CD1c-positive myeloid dendritic cell (primary cell): ENCODE measurements at regions not wholly inside any gene's neighbourhood (a gene's known extent, or its start where the extent isn't known, plus 50 kb on each side); places are given as distances from the start of the nearest gene placed in this dataset.
A peak's percentile ranks its signal among the peaks of the same experiment; 100 is the strongest.

Experiments used
- DNase-seq: peaks from one replicate; pipeline ENCODE4 v3.0.0-alpha.2; 2016; ENCODE audit errors: extremely low spot score

- no peak for DNase-seq
These were observed 99.0 kb upstream of the ID2 start for GRCh38 chr2:8582651-8583399.

DNA sequence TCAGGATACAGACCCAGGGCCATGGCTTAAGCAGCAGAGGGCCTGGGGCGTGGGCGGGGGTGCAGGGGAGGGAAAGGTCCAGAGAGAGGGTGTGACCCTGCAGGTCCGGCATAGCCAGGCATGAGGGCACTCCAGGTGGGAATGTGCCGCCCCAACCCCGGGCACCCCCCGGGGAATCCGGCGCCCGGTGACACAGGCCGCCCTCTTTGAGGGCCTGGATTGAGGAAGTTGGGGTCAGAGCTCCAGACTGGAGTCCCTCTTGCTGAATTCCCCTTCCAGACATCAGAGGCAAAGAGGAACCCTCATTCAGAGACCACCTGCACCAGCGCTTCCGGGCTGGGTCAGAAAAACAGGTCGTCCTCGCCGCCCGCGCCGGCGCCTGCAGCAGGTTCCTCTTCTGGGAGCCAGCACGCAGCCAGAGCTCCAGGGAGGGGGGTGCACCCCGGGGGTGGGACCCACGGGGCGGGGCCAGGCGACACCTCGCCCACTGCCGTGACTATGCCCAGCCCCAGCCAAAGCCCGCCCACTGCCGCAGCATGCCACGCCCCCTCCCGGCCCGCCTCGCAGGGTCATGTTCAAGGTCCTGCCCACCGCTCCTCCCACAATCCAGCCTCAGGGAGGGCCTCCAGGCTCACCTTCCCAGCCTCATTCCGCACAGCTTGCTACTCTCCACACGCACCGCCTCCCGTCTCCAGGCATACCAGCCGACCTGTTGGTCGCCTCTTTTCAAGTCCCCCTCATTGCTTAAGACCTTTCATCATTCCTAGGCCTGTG is 98.3 kb upstream of the ID2 start:
- peak; percentile 97 for DNase-seq

- DNase-seq: no peak
These were observed 97.4 kb upstream of the ID2 start for GRCh38 chr2:8584174-8585066.

DNA sequence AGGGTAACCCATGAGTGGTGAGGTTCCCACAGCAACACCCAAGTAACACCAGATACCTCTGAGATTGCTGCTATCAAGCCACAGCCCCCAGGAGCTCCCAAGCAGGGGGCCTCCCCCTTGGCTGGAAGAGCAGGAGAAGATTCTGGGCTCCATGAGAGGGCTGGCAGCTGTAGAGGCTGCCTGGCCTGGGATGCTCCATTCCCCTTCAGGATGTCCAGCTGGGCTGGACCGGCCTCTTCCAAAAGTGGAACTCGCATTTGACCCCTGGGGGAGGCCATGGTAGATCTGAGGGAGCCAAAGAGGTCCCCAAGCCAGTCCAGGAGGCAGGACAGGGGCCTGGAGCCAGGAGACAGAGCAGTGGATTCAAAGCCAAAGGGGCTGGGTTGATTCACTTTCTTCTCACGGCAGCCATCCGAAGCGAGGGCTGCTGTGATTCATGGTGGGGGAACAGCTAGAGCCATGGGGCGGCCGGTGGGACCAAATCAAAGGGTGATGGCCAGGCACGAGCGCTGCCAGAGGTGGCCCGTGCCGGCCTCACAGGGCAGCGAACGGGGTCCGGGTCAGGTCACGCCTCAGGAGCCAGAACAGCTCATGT is 95.3 kb upstream of the ID2 start:
- DNase-seq: no peak

GRCh38 chr2:8587251-8587791 is 94.5 kb upstream of the ID2 start:
- DNase-seq: no peak

GRCh38 chr2:8587920-8588830 is 93.7 kb upstream of the ID2 start:
- no peak for DNase-seq

DNA sequence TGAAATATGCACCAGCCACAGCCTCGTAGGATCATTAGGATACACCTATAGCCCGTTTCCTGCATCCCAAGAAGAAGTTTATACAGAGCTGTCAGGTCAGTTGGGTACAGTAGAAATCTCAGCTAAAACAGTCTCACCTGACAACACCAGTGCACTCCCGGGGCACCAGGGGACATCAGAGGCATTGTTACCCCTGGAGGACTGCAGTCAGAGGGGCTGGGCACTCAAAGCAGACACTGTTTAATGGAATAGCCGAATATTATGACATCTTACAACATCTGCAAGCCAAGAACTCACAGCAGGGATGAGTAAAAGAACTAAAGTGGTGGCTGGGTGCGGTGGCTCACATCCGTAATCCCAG is 93.0 kb upstream of the ID2 start:
- DNase-seq: no peak

- no peak for DNase-seq
These were observed 92.1 kb upstream of the ID2 start for GRCh38 chr2:8589721-8590120.

GRCh38 chr2:8590938-8591337 is 90.9 kb upstream of the ID2 start:
- DNase-seq: no peak

DNA sequence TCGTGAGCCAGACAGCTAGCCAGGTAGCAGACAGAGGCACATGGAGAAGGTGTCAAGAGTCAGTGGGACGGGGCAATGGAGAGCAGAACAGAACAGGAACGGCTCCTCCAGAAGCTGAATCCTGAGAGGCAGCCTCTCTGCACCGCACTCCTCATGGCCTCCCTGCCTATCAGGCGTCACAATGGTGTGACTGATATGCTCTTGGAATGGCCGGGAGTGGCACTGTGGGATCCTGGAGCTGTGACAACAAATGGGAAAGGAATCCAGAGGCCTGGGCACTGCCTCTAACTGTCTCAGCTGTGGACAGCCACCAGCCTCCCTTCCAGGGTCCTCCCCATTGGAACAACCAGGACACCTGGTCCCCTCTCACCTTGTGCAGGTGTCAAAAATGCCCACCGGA is 89.1 kb upstream of the ID2 start:
- no peak for DNase-seq

DNA sequence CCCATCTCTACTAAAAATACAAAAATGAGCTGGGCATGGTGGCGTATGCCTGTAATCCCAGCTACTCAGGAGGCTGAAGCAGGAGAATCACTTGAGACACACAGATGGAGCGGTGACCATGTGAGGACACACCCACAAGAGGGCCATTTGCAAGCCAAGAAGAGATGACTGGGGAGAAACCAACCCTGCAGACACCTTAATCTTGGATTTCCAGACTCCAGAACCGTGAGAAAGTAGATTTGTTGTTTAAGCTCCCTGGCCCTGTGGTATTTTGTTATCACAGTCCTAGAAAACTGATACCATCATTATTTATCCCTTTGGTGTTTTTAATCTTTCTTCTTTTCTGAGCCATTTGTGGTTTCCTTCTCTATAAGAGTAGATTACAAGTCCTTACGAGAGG is 88.6 kb upstream of the ID2 start:
- DNase-seq: no peak

- no peak for DNase-seq
These were observed 87.0 kb upstream of the ID2 start for GRCh38 chr2:8594731-8595427.

DNA sequence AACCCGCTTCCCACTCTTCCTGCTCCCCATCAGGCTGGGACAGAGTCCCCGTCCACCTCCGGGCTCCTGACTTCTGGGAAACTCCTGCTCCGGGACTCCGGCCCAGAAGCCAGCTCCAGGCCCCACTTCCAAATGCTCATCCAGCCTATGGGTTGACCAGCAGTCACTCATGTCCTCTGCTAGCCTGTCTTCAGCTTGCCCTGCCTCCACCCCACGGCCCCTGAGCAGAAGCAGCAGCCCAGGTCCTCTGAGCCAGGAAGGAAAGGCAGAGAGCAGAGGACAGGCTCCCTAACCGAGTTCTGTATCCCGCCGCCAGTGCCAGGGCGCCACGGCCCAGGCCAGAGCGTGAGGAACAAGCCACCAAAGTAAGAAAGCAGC is 86.4 kb upstream of the ID2 start:
- no peak for DNase-seq

DNA sequence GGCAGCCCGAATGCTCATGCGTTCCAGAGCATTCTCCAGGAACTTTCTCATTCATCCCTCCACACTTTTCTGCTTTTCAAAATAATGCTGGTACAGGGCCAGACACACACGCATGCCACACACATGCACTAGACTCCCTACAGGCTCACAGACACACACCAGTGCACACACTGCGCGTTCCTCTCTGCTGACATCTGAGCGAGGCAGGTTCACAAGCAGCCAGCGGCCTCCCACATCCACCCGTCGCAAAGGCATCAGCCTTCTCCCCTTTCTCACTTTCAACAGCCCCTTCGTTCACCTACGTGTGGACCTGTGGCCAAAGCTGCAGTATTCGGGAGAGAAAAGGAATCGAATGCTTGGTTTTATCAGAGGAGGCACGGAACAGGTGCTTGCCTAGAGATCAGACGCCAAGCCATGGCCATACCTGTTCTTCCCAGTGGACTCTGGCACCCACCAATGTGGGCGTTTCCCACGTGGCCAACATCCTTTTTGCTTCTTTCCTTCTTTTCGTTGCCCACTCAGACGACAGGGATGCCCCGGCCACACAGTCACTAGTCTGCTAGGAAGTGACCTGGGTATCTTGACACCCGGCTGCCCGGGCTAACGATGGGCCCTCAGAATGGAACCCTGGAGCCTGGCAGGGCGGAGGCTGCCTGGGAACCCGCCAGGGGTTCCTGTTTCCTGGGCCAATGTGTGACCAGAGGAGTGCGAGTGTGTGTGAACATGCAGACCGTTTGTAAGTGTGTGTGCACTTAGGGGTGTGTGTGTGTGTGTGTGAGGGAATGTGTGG is 85.8 kb upstream of the ID2 start:
- no peak for DNase-seq

DNA sequence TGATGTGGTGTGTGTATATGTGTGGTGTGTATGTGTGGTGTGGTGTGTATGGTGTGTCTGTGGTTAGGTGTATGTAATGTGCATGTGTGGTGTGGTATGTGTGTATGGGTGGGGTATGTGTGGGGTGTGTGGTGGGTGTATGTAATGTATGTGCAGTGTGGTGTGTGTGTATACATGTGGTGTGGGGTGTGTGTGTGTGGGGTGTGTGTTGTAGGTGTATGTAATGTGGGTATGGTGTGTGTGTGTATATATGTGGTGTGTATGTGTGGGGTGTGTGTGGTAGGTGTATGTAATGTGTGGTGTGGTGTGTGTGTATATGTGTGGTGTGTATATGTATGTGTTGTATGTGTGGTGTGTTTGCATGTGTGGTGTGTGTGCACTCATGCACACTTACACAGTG is 84.8 kb upstream of the ID2 start:
- no peak for DNase-seq

GRCh38 chr2:8597559-8598225 is 84.2 kb upstream of the ID2 start:
- no peak for DNase-seq

GRCh38 chr2:8598295-8599165 is 83.3 kb upstream of the ID2 start:
- peak; percentile 94 for DNase-seq
